A673 (cell line): ENCODE measurements at regions not wholly inside any gene's neighbourhood (a gene's known extent, or its start where the extent isn't known, plus 50 kb on each side); places are given as distances from the start of the nearest gene placed in this dataset.

Experiments
- BruUV-seq: library from RNA; stranded (reverse); fragments of 400-500 nt; replicated peaks from 2 replicates; lab custom pipeline; 2021; lab: Mats Ljungman, UMichigan
- CTCF ChIA-PET: fragments of 300-600 bp; sonication (Branson Sonifier 250); formaldehyde crosslinking; loops from one replicate; lab custom pipeline; 2022; ENCODE audit warnings: antibody characterized with exemption; lab: Charles Lee
- POLR2A ChIA-PET: fragments of 300-600 bp; sonication (Branson Sonifier 250); formaldehyde crosslinking; loops from one replicate; lab custom pipeline; 2022; ENCODE audit warnings: antibody characterized with exemption; ENCODE audit not compliant: low non-redundant PET; lab: Charles Lee
- DNase-seq: peaks from one replicate; pipeline ENCODE4 v3.0.0-alpha.2; 2015; ENCODE audit warnings: low spot score
- H3K27ac ChIP-seq: fragments of 200-600 bp; sonication (generic); 2 replicates; pipeline ENCODE4 v1.5.1; 2016; ENCODE audit warnings: mixed run types, low read depth, mild to moderate bottlenecking, mixed read lengths, antibody characterized with exemption, low read length; ENCODE audit not compliant: poor library complexity, severe bottlenecking
- H3K27me3 ChIP-seq: fragments of 200-600 bp; sonication (generic); replicated peaks from 2 replicates; pipeline ENCODE4 v1.6.1; 2017; ENCODE audit warnings: mixed run types, low read depth, mild to moderate bottlenecking, mixed read lengths, antibody characterized with exemption, low read length; ENCODE audit not compliant: insufficient read depth, poor library complexity
- H3K36me3 ChIP-seq: fragments of 200-600 bp; sonication (generic); 2 replicates; pipeline ENCODE4 v1.6.1; 2016; ENCODE audit warnings: mixed run types, mild to moderate bottlenecking, mixed read lengths, antibody characterized with exemption, low read length; ENCODE audit not compliant: insufficient read depth, poor library complexity, severe bottlenecking
- H3K4me1 ChIP-seq: fragments of 200-600 bp; sonication (generic); 2 replicates; pipeline ENCODE4 v1.6.1; 2017; ENCODE audit warnings: mixed run types, mild to moderate bottlenecking, mixed read lengths, antibody characterized with exemption, low read length; ENCODE audit not compliant: insufficient read depth, poor library complexity, severe bottlenecking
- H3K4me3 ChIP-seq: fragments of 200-600 bp; sonication (generic); 2 replicates; pipeline ENCODE4 v1.5.1; 2016; ENCODE audit warnings: low read depth, mixed run types, mild to moderate bottlenecking, mixed read lengths, low read length; ENCODE audit not compliant: poor library complexity, severe bottlenecking
- H3K9me3 ChIP-seq: fragments of 200-600 bp; sonication (generic); 2 replicates; pipeline ENCODE4 v1.6.1; 2016; ENCODE audit warnings: mixed run types, low read depth, mild to moderate bottlenecking, mixed read lengths, antibody characterized with exemption, low read length; ENCODE audit not compliant: poor library complexity, severe bottlenecking
- EZH2 ChIP-seq: fragments of 200-600 bp; sonication (generic); IDR thresholded peaks from 2 replicates; pipeline ENCODE4 v1.6.1; 2017; ENCODE audit warnings: borderline replicate concordance, low read depth, mild to moderate bottlenecking, mixed read lengths, antibody characterized with exemption, low read length; ENCODE audit not compliant: poor library complexity, severe bottlenecking
- intact Hi-C: fragments of 100-400 bp; cut with micrococcal nuclease; formaldehyde crosslinking; loops from one replicate; pipeline ENCODE4 v1.10.0; 2022; ENCODE audit not compliant: unreplicated experiment
- TF ChIP-seq, protein P1 (sequence below): fragments of 300-800, 200-600 bp; sonication (generic); conservative IDR thresholded peaks from 2 replicates; pipeline ENCODE4 v1.5.1; 2017; ENCODE audit warnings: low read depth, mild to moderate bottlenecking, antibody characterized with exemption, low read length, moderate library complexity, mixed read lengths

DNA sequence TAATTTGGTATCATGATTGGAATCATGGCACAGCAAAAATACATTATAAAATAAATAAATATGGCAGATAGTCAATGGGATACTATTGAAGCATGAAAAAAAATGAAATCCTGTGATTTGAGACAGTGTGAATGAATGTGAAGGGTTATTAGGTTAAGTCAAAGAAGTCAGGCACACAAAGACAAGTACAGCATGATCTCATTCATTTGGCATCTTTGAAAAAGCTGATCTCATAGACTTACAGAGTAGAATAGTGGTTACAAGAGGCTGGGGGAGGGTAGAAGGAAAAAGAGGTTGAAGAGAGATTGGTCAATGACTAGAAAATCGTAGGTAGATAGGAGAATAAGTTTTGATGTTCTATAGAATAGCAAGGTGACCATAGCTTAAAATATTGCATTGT lies 295.1 kb upstream of the SLITRK5 start:
- BruUV-seq: no TSS peak
- TF ChIP-seq, protein P1, sequence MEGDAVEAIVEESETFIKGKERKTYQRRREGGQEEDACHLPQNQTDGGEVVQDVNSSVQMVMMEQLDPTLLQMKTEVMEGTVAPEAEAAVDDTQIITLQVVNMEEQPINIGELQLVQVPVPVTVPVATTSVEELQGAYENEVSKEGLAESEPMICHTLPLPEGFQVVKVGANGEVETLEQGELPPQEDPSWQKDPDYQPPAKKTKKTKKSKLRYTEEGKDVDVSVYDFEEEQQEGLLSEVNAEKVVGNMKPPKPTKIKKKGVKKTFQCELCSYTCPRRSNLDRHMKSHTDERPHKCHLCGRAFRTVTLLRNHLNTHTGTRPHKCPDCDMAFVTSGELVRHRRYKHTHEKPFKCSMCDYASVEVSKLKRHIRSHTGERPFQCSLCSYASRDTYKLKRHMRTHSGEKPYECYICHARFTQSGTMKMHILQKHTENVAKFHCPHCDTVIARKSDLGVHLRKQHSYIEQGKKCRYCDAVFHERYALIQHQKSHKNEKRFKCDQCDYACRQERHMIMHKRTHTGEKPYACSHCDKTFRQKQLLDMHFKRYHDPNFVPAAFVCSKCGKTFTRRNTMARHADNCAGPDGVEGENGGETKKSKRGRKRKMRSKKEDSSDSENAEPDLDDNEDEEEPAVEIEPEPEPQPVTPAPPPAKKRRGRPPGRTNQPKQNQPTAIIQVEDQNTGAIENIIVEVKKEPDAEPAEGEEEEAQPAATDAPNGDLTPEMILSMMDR: no peak
- no peak for TF ChIP-seq EZH2
- POLR2A ChIA-PET: no interaction called here

DNA sequence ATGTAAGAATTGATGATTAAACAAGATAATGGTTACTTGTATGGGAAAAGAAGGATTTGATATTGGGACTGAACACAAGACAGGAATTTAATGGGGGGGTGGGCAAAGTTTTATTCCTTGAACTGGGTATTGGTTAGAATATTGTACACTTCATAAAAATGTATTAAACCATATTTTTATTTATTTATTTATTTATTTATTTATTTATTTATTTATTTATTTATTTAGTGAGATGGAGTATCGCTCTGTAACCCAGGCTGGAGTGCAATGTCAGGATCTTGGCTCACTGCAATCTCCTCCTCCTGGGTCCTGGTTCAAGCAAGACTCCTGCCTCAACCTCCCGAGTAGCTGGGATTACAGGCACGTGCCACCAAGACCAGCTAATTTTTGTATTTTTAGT lies 287.1 kb upstream of the SLITRK5 start:
- TF ChIP-seq, protein P1: no peak
- no peak for TF ChIP-seq EZH2
- CTCF ChIA-PET: no interaction called here
- intact Hi-C loops: no loop called here
- Histone ChIP-seq H3K4me1 (no peaks in the 10 kb centered on the region), H3K27me3 (no peaks in the 10 kb centered on the region), H3K27ac (no peak overlapping the region), H3K4me3 (no peak overlapping the region), H3K9me3 (no peaks in the 10 kb centered on the region), H3K36me3 (no peaks in the 10 kb centered on the region)
- POLR2A ChIA-PET: interaction anchor here (0.8 kb wide), 1 partner anchor 342 kb away, joined by 3 read pairs; no protein-coding TSS in a partner anchor
- BruUV-seq: no TSS peak
- DNase-seq: no peak

More for the DNA sequence above, 295.1 kb upstream of the SLITRK5 start:
- Histone ChIP-seq H3K27me3 (no peaks in the 10 kb centered on the region), H3K9me3 (no peaks in the 10 kb centered on the region), H3K4me3 (no peak overlapping the region), H3K36me3 (no peaks in the 10 kb centered on the region), H3K27ac (no peak overlapping the region), H3K4me1 (no peaks in the 10 kb centered on the region)
- intact Hi-C loops: no loop called here
- peak; percentile 6 for DNase-seq
- CTCF ChIA-PET: no interaction called here

DNA sequence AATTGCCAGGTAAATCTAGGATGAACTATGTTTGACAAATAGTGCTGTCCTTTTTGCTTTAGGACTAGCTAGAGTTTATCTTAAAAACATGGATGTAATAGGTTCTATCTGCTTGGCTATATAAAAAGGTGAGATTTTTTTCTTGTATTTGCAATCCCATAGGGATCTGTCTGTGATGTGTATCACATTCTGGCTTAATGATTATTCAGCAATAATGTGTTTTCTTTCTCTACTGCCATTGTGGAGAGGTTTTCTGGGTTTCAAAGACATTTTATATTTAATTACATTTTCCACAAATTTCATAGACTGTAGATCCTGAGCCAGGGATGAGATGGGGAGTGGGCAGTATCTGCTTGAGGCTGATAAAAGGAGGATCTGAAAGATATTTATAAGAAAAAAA lies 277.8 kb upstream of the SLITRK5 start:
- no peaks in the 10 kb centered on the region for H3K4me1 ChIP-seq
- H3K9me3 ChIP-seq: no peaks in the 10 kb centered on the region
- H3K27me3 ChIP-seq: no peaks in the 10 kb centered on the region
- no peaks in the 10 kb centered on the region for H3K36me3 ChIP-seq
- H3K4me3 ChIP-seq: no peak overlapping the region
- TF ChIP-seq, protein P1: no peak
- TF ChIP-seq EZH2: no peak
- DNase-seq: no peak
- BruUV-seq: no TSS peak
- ChIA-PET POLR2A (no interaction called here), CTCF (no interaction called here)
- intact Hi-C loops: no loop called here
- H3K27ac ChIP-seq: no peak overlapping the region
